ENCODE measurements at regions not wholly inside any gene's neighbourhood (a gene's known extent, or its start where the extent isn't known, plus 50 kb on each side); places are given as distances from the start of the nearest gene placed in this dataset.

GRCh38 chr4:26074712-26075430 is 160.9 kb downstream of the SMIM20 start:
- DNase-seq, result peak; percentile 83

GRCh38 chr4:26075583-26075982 is 161.6 kb downstream of the SMIM20 start:
- peak; percentile 32 for DNase-seq

- DNase-seq, result peak; percentile 90
Observed at GRCh38 chr4:26076000-26076587, 162.1 kb downstream of the SMIM20 start.

- peak; percentile 27 for DNase-seq
Observed at GRCh38 chr4:26076896-26077295, 162.9 kb downstream of the SMIM20 start.

GRCh38 chr4:26077756-26078155 is 163.7 kb downstream of the SMIM20 start:
- no peak for DNase-seq

- DNase-seq, result no peak
Observed at GRCh38 chr4:26080870-26081628, 167.0 kb downstream of the SMIM20 start.

GRCh38 chr4:26081795-26082498 is 167.9 kb downstream of the SMIM20 start:
- peak; percentile 72 for DNase-seq

- DNase-seq, result no peak
Observed at GRCh38 chr4:26082565-26082964, 168.5 kb downstream of the SMIM20 start.

- DNase-seq, result peak; percentile 44
Observed at GRCh38 chr4:26083987-26084386, 170.0 kb downstream of the SMIM20 start.

GRCh38 chr4:26084414-26084813 is 170.4 kb downstream of the SMIM20 start:
- DNase-seq, result no peak

GRCh38 chr4:26085551-26085950 is 171.5 kb downstream of the SMIM20 start:
- no peak for DNase-seq

GRCh38 chr4:26086621-26087441 is 172.8 kb downstream of the SMIM20 start:
- DNase-seq, result no peak

GRCh38 chr4:26088433-26088928 is 174.5 kb downstream of the SMIM20 start:
- peak; percentile 57 for DNase-seq

- DNase-seq, result no peak
Observed at GRCh38 chr4:26093551-26093950, 179.5 kb downstream of the SMIM20 start.

- no peak for DNase-seq
Observed at GRCh38 chr4:26094076-26094475, 180.1 kb downstream of the SMIM20 start.

- no peak for DNase-seq
Observed at GRCh38 chr4:26094911-26095310, 180.9 kb downstream of the SMIM20 start.

GRCh38 chr4:26099967-26100366 is 185.9 kb downstream of the SMIM20 start:
- DNase-seq, result no peak

GRCh38 chr4:26101011-26101410 is 187.0 kb downstream of the SMIM20 start:
- DNase-seq, result no peak

GRCh38 chr4:26104056-26104685 is 190.2 kb downstream of the SMIM20 start:
- DNase-seq, result no peak

GRCh38 chr4:26105337-26105736 is 191.3 kb downstream of the SMIM20 start:
- DNase-seq, result no peak

- no peak for DNase-seq
Observed at GRCh38 chr4:26105815-26106699, 192.0 kb downstream of the SMIM20 start.

Data from activated CD4-positive, alpha-beta T cell treated with anti-CD3 and anti-CD28 coated beads, Interleukin-2, amount 50 U/mL, for 16 hours (primary cell).